CD14-positive monocyte (primary cell): ENCODE measurements at regions not wholly inside any gene's neighbourhood (a gene's known extent, or its start where the extent isn't known, plus 50 kb on each side); places are given as distances from the start of the nearest gene placed in this dataset.

Experiments
- DNase-seq, 3 donors: peaks; one replicate each; pipeline ENCODE4 v3.0.0-alpha.2; 2011 to 2022
- H2AFZ ChIP-seq: 2 replicates; pipeline ENCODE4 v1.6.0; 2012; ENCODE audit warnings: mild to moderate bottlenecking, low read depth, low read length, inconsistent platforms; ENCODE audit not compliant: insufficient read depth, poor library complexity, severe bottlenecking
- H3K27ac ChIP-seq, 2 donors: 1 replicate in 1 of 2; 2 replicates in 1 of 2; pipeline ENCODE4 v1.5.1; 2012 to 2013; ENCODE audit warnings: low read length in 2 of 2, control low read depth in 1 of 2, inconsistent platforms in 1 of 2, low read depth in 1 of 2, mild to moderate bottlenecking in 1 of 2
- H3K27me3 ChIP-seq, 2 donors: one replicate each; pipeline versions ENCODE4 v1.6.0 to v1.6.1; 2011 to 2013; ENCODE audit warnings: low read length in 2 of 2; ENCODE audit not compliant: control insufficient read depth in 2 of 2, insufficient read depth in 2 of 2
- H3K36me3 ChIP-seq, 2 donors: replicated peaks in 1 of 2; 1 replicate in 1 of 2; 2 replicates in 1 of 2; pipeline versions ENCODE4 v1.5.1 to v1.6.1; 2012 to 2013; ENCODE audit warnings: low read length in 2 of 2, control low read depth in 1 of 2, inconsistent platforms in 1 of 2, mild to moderate bottlenecking in 1 of 2; ENCODE audit not compliant: insufficient read depth in 2 of 2, control insufficient read depth in 1 of 2
- H3K4me1 ChIP-seq, 2 donors: 1 replicate in 1 of 2; 2 replicates in 1 of 2; pipeline versions ENCODE4 v1.5.1 to v1.6.1; 2012 to 2013; ENCODE audit warnings: low read length in 2 of 2, control low read depth in 1 of 2, inconsistent platforms in 1 of 2, mild to moderate bottlenecking in 1 of 2, moderate library complexity in 1 of 2; ENCODE audit not compliant: insufficient read depth in 2 of 2, control insufficient read depth in 1 of 2
- H3K4me2 ChIP-seq: replicated peaks from 2 replicates; pipeline ENCODE3; 2012; ENCODE audit warnings: low read length, moderate library complexity, mild to moderate bottlenecking; ENCODE audit not compliant: poor library complexity, severe bottlenecking; ENCODE audit errors: extremely low read depth
- H3K4me3 ChIP-seq, 3 experiments: fragments of 200-600 bp in 1 of 3; sonication (generic) in 1 of 3; replicated peaks in 1 of 3; 1 replicate in 2 of 3; 2 replicates in 1 of 3; pipeline ENCODE4 v1.5.1; 2011 to 2013; ENCODE audit warnings: low read length in 3 of 3, mild to moderate bottlenecking in 3 of 3, control low read depth in 2 of 3, low read depth in 2 of 3, inconsistent platforms in 1 of 3, moderate library complexity in 1 of 3
- H3K79me2 ChIP-seq: 2 replicates; pipeline ENCODE4 v1.6.0; 2012; ENCODE audit warnings: mild to moderate bottlenecking, control low read depth, inconsistent platforms, low read length, moderate library complexity; ENCODE audit not compliant: insufficient read depth
- H3K9ac ChIP-seq: 2 replicates; pipeline ENCODE4 v1.6.0; 2017; ENCODE audit warnings: low read length, mild to moderate bottlenecking; ENCODE audit not compliant: insufficient read depth, poor library complexity, severe bottlenecking
- H3K9me3 ChIP-seq, 2 donors: replicated peaks in 1 of 2; 1 replicate in 1 of 2; 2 replicates in 1 of 2; pipeline versions ENCODE4 v1.5.1 to v1.6.1; 2012 to 2013; ENCODE audit warnings: low read length in 2 of 2, control low read depth in 1 of 2; ENCODE audit not compliant: control insufficient read depth in 1 of 2, insufficient read depth in 1 of 2
- H4K20me1 ChIP-seq: 2 replicates; pipeline ENCODE4 v1.6.0; 2012; ENCODE audit warnings: mild to moderate bottlenecking, low read length, control low read depth, moderate library complexity; ENCODE audit not compliant: insufficient read depth
- H3K27ac Mint-ChIP-seq, 7 donors: one replicate each; pipeline ENCODE4 v1.8.0; 2020; ENCODE audit warnings: mild to moderate bottlenecking in 7 of 7, mixed read lengths in 7 of 7, moderate library complexity in 6 of 7, inconsistent platforms in 2 of 7
- H3K27me3 Mint-ChIP-seq, 3 donors: one replicate each; pipeline ENCODE4 v1.8.0; 2021 to 2022; ENCODE audit warnings: low read depth in 3 of 3, mild to moderate bottlenecking in 3 of 3, mixed read lengths in 3 of 3, moderate library complexity in 3 of 3, inconsistent platforms in 1 of 3
- H3K36me3 Mint-ChIP-seq, 2 donors: one replicate each; pipeline ENCODE4 v1.8.0; 2020; ENCODE audit warnings: mixed read lengths in 2 of 2, inconsistent platforms in 1 of 2, mild to moderate bottlenecking in 1 of 2
- H3K4me1 Mint-ChIP-seq: one replicate; pipeline ENCODE4 v1.8.0; 2020; ENCODE audit warnings: mild to moderate bottlenecking, mixed read lengths
- H3K4me3 Mint-ChIP-seq, 2 donors: one replicate each; pipeline ENCODE4 v1.8.0; 2020; ENCODE audit warnings: mild to moderate bottlenecking in 2 of 2, mixed read lengths in 2 of 2, moderate library complexity in 1 of 2
- H3K9me3 Mint-ChIP-seq, 7 donors: one replicate each; pipeline ENCODE4 v1.8.0; 2020 to 2022; ENCODE audit warnings: mixed read lengths in 7 of 7, mild to moderate bottlenecking in 6 of 7, moderate library complexity in 6 of 7, inconsistent platforms in 2 of 7
- CTCF ChIP-seq: fragments of 200-600 bp; IDR thresholded peaks from one replicate; pipeline ENCODE4 v1.8.0; 2022; ENCODE audit warnings: antibody characterized with exemption, mild to moderate bottlenecking
- WGBS: methylation state at CpG from one replicate; pipeline ENCODE4 v1.1.5; 2013; ENCODE audit warnings: missing lambda C conversion rate; ENCODE audit not compliant: insufficient coverage; 5-methylcytosine and 5-hydroxymethylcytosine counted together
- intact Hi-C, 2 donors: fragments of 100-400 bp; cut with micrococcal nuclease; formaldehyde crosslinking; loops; one replicate each; pipeline versions ENCODE4 v1.15.0 to v1.15.1; 2023

GRCh38 chr15:36271048-36271447, 308.4 kb upstream of the CDIN1 start:
- Histone ChIP-seq H3K9me3 (peaks cover 0 to 7% of the 10 kb centered on the region in 2 donors), H3K9ac (no peak overlapping the region), H3K79me2 (no peaks in the 10 kb centered on the region), H3K4me3 (no peak overlapping the region), H3K36me3 (no peaks in the 10 kb centered on the region), H4K20me1 (no peaks in the 10 kb centered on the region), H3K4me2 (no peak overlapping the region), H3K27me3 (no peaks in the 10 kb centered on the region), H3K4me1 (no peaks in the 10 kb centered on the region), H3K27ac (no peak overlapping the region), H2AFZ (no peak overlapping the region)
- 76% methylated on average over 3 of the region's 5 CpGs for WGBS
- Mint-ChIP-seq H3K36me3 (no peaks in the 10 kb centered on the region), H3K9me3 (peaks cover 0 to 13% (median 2%) of the 10 kb centered on the region in 7 donors), H3K4me3 (no peak overlapping the region), H3K27ac (no peak overlapping the region), H3K4me1 (no peaks in the 10 kb centered on the region), H3K27me3 (peaks cover 0 to 1% (median 0%) of the 10 kb centered on the region in 3 donors)
- intact Hi-C loops: no loop called here
- no peak for DNase-seq
- no peak for TF ChIP-seq CTCF

- Histone ChIP-seq H3K27me3 (no peaks in the 10 kb centered on the region), H3K4me1 (no peaks in the 10 kb centered on the region), H3K79me2 (no peaks in the 10 kb centered on the region), H3K36me3 (no peaks in the 10 kb centered on the region), H3K4me2 (no peak overlapping the region), H3K9me3 (peaks cover 15 to 31% of the 10 kb centered on the region in 2 donors), H3K9ac (no peak overlapping the region), H3K27ac (no peak overlapping the region), H4K20me1 (no peaks in the 10 kb centered on the region), H3K4me3 (no peak overlapping the region), H2AFZ (no peak overlapping the region)
- Mint-ChIP-seq H3K27ac (no peak overlapping the region), H3K4me1 (no peaks in the 10 kb centered on the region), H3K9me3 (peaks cover 7 to 29% (median 16%) of the 10 kb centered on the region in 7 donors), H3K36me3 (no peaks in the 10 kb centered on the region), H3K27me3 (peaks cover 0 to 1% (median 0%) of the 10 kb centered on the region in 3 donors), H3K4me3 (no peak overlapping the region)
- no CpG with 5 or more reads among the region's 2 CpGs for WGBS
- DNase-seq: no peak
- intact Hi-C loops: no loop called here
- TF ChIP-seq CTCF: no peak
Measured at GRCh38 chr15:36275656-36276055, 303.8 kb upstream of the CDIN1 start.
